DND-41 (cell line): ENCODE measurements at regions not wholly inside any gene's neighbourhood (a gene's known extent, or its start where the extent isn't known, plus 50 kb on each side); places are given as distances from the start of the nearest gene placed in this dataset.

Experiments used
- ATAC-seq: fragments of 200-7000 bp; cut with Tn5 transposase; 3 replicates; pipeline ENCODE4 v1.9.1; 2021; ENCODE audit warnings: low read depth; ENCODE audit not compliant: insufficient read depth
- DNase-seq: peaks from one replicate; pipeline ENCODE4 v3.0.0-alpha.2; 2020
- H2AFZ ChIP-seq: 2 replicates; pipeline ENCODE4 v1.6.0; 2012; ENCODE audit warnings: low read depth, low read length
- H3K27ac ChIP-seq: 2 replicates; pipeline ENCODE4 v1.5.1; 2012; ENCODE audit warnings: low read length, inconsistent platforms
- H3K27me3 ChIP-seq: fragments of 200-600 bp; sonication (generic); 2 replicates; pipeline ENCODE4 v1.6.0; 2012; ENCODE audit warnings: low read length, mild to moderate bottlenecking, inconsistent platforms; ENCODE audit not compliant: insufficient read depth, poor library complexity
- H3K36me3 ChIP-seq: 2 replicates; pipeline ENCODE4 v1.5.1; 2012; ENCODE audit warnings: low read length, inconsistent platforms; ENCODE audit not compliant: insufficient read depth
- H3K4me1 ChIP-seq: 2 replicates; pipeline ENCODE4 v1.5.1; 2012; ENCODE audit warnings: mild to moderate bottlenecking, low read length; ENCODE audit not compliant: insufficient read depth
- H3K4me2 ChIP-seq: 2 replicates; pipeline ENCODE4 v1.6.0; 2012; ENCODE audit warnings: mild to moderate bottlenecking, moderate library complexity, low read length, inconsistent platforms; ENCODE audit not compliant: insufficient read depth
- H3K4me3 ChIP-seq, 2 experiments: fragments of 200-600 bp in 1 of 2; shearing (Covaris generic) in 1 of 2; 2 replicates each; pipeline ENCODE4 v1.5.1; 2012 to 2016; ENCODE audit warnings: inconsistent platforms in 2 of 2, low read length in 2 of 2, mild to moderate bottlenecking in 2 of 2, low read depth in 1 of 2, moderate library complexity in 1 of 2
- H3K79me2 ChIP-seq: 2 replicates; pipeline ENCODE4 v1.6.0; 2012; ENCODE audit warnings: low read length, inconsistent platforms; ENCODE audit not compliant: insufficient read depth
- H3K9ac ChIP-seq: 2 replicates; pipeline ENCODE4 v1.6.0; 2012; ENCODE audit warnings: low read depth, mild to moderate bottlenecking, inconsistent platforms, low read length, moderate library complexity
- H3K9me3 ChIP-seq: 2 replicates; pipeline ENCODE4 v1.5.1; 2012; ENCODE audit warnings: low read length, moderate library complexity, mild to moderate bottlenecking, inconsistent platforms; ENCODE audit not compliant: insufficient read depth, severe bottlenecking
- H4K20me1 ChIP-seq: 2 replicates; pipeline ENCODE4 v1.6.0; 2012; ENCODE audit warnings: low read length; ENCODE audit not compliant: insufficient read depth
- EZH2 ChIP-seq: IDR thresholded peaks from 3 replicates; pipeline ENCODE4 v1.6.1; 2012; ENCODE audit warnings: borderline replicate concordance, low read depth, mild to moderate bottlenecking, moderate library complexity, low read length, inconsistent platforms; ENCODE audit not compliant: severe bottlenecking
- TF ChIP-seq, protein P1 (sequence below): IDR thresholded peaks from 2 replicates; pipeline ENCODE4 v1.5.1; 2012; ENCODE audit warnings: borderline replicate concordance, low read length, moderate library complexity, mild to moderate bottlenecking; ENCODE audit not compliant: poor library complexity, severe bottlenecking; ENCODE audit errors: extremely low read depth

- DNase-seq (no peak), ATAC-seq (no peak)
- Histone ChIP-seq H2AFZ (no peak overlapping the region), H3K79me2 (no peaks in the 10 kb centered on the region), H3K9ac (no peak overlapping the region), H3K27ac (no peak overlapping the region), H3K9me3 (no peaks in the 10 kb centered on the region), H3K36me3 (no peaks in the 10 kb centered on the region), H3K4me3 (no peak overlapping the region), H3K4me1 (no peaks in the 10 kb centered on the region), H3K4me2 (no peak overlapping the region), H4K20me1 (no peaks in the 10 kb centered on the region), H3K27me3 (peaks cover 4% of the 10 kb centered on the region)
- no peak for TF ChIP-seq EZH2
- TF ChIP-seq, protein P1, sequence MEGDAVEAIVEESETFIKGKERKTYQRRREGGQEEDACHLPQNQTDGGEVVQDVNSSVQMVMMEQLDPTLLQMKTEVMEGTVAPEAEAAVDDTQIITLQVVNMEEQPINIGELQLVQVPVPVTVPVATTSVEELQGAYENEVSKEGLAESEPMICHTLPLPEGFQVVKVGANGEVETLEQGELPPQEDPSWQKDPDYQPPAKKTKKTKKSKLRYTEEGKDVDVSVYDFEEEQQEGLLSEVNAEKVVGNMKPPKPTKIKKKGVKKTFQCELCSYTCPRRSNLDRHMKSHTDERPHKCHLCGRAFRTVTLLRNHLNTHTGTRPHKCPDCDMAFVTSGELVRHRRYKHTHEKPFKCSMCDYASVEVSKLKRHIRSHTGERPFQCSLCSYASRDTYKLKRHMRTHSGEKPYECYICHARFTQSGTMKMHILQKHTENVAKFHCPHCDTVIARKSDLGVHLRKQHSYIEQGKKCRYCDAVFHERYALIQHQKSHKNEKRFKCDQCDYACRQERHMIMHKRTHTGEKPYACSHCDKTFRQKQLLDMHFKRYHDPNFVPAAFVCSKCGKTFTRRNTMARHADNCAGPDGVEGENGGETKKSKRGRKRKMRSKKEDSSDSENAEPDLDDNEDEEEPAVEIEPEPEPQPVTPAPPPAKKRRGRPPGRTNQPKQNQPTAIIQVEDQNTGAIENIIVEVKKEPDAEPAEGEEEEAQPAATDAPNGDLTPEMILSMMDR: no peak
Observed at GRCh38 chr20:39857187-39857586, 831.8 kb downstream of the MAFB start.

- no peak overlapping the region for H3K27ac ChIP-seq
- TF ChIP-seq EZH2: no peak
- TF ChIP-seq, protein P1: no peak
Observed at GRCh38 chr20:39855799-39856198, 833.2 kb downstream of the MAFB start.

GRCh38 chr20:39855056-39855455 lies 834.0 kb downstream of the MAFB start:
- H3K27ac ChIP-seq: no peak overlapping the region
- H3K36me3 ChIP-seq: no peaks in the 10 kb centered on the region
- H3K9ac ChIP-seq: no peak overlapping the region
- no peaks in the 10 kb centered on the region for H3K79me2 ChIP-seq
- no peak overlapping the region for H2AFZ ChIP-seq
- no peak overlapping the region for H3K4me2 ChIP-seq
- no peak for ATAC-seq
- no peak for TF ChIP-seq EZH2
- TF ChIP-seq, protein P1: no peak
- DNase-seq: no peak
- H3K4me3 ChIP-seq: no peak overlapping the region
- peaks cover 4% of the 10 kb centered on the region for H3K27me3 ChIP-seq
- H3K9me3 ChIP-seq: no peaks in the 10 kb centered on the region
- H4K20me1 ChIP-seq: no peaks in the 10 kb centered on the region
- no peaks in the 10 kb centered on the region for H3K4me1 ChIP-seq

More at GRCh38 chr20:39855799-39856198, 833.2 kb downstream of the MAFB start:
- no peak for DNase-seq
- Histone ChIP-seq H3K9me3 (no peaks in the 10 kb centered on the region), H3K36me3 (no peaks in the 10 kb centered on the region), H3K4me3 (no peak overlapping the region), H3K27me3 (peaks cover 4% of the 10 kb centered on the region), H2AFZ (no peak overlapping the region), H4K20me1 (no peaks in the 10 kb centered on the region), H3K79me2 (no peaks in the 10 kb centered on the region), H3K4me1 (no peaks in the 10 kb centered on the region), H3K9ac (no peak overlapping the region), H3K4me2 (no peak overlapping the region)
- no peak for ATAC-seq

- no peak overlapping the region for H3K9ac ChIP-seq
- no peaks in the 10 kb centered on the region for H4K20me1 ChIP-seq
- H3K27me3 ChIP-seq: peaks cover 4% of the 10 kb centered on the region
- H3K9me3 ChIP-seq: no peaks in the 10 kb centered on the region
- H3K4me1 ChIP-seq: no peaks in the 10 kb centered on the region
- H3K4me2 ChIP-seq: no peak overlapping the region
- no peak for DNase-seq
- TF ChIP-seq EZH2: no peak
- TF ChIP-seq, protein P1: no peak
- H3K36me3 ChIP-seq: no peaks in the 10 kb centered on the region
- H3K27ac ChIP-seq: no peak overlapping the region
- H3K79me2 ChIP-seq: no peaks in the 10 kb centered on the region
- no peak overlapping the region for H2AFZ ChIP-seq
- no peak overlapping the region for H3K4me3 ChIP-seq
- no peak for ATAC-seq
Observed at GRCh38 chr20:39853636-39854035, 835.4 kb downstream of the MAFB start.
